BJ (cell line): ENCODE measurements at regions not wholly inside any gene's neighbourhood (a gene's known extent, or its start where the extent isn't known, plus 50 kb on each side); places are given as distances from the start of the nearest gene placed in this dataset.

Source experiments
- CTCF ChIA-PET: fragments of 350-600 bp; formaldehyde crosslinking; extraction: SDS; loops from one replicate; lab custom pipeline; 2021; ENCODE audit warnings: antibody characterized with exemption, inconsistent platforms; lab: Yijun Ruan, JAX
- POLR2A ChIA-PET: fragments of 300-600 bp; sonication (Branson Sonifier 250); formaldehyde crosslinking; extraction: SDS; loops from one replicate; lab custom pipeline; 2021; ENCODE audit warnings: antibody characterized with exemption; lab: Charles Lee
- DNase-seq: peaks from one replicate; pipeline ENCODE4 v3.0.0-alpha.2; 2011; ENCODE audit warnings: low read depth
- H3K27me3 ChIP-seq: 2 replicates; pipeline ENCODE4 v1.6.0; 2011; ENCODE audit warnings: low read length; ENCODE audit not compliant: control insufficient read depth, insufficient read depth
- H3K36me3 ChIP-seq: 2 replicates; pipeline ENCODE4 v1.5.1; 2011; ENCODE audit warnings: low read length; ENCODE audit not compliant: control insufficient read depth, insufficient read depth
- H3K4me3 ChIP-seq: 2 replicates; pipeline ENCODE4 v1.5.1; 2011; ENCODE audit warnings: low read depth, mild to moderate bottlenecking, control low read depth, low read length
- CTCF ChIP-seq: IDR thresholded peaks from 2 replicates; pipeline ENCODE4 v1.5.1; 2011; ENCODE audit warnings: low read depth, mild to moderate bottlenecking, control low read depth, inconsistent platforms, low read length, moderate library complexity; ENCODE audit not compliant: insufficient read depth

- CTCF ChIA-PET = no interaction called here
- H3K27me3 ChIP-seq = no peaks in the 10 kb centered on the region
- no peak overlapping the region for H3K4me3 ChIP-seq
- TF ChIP-seq CTCF = no peak
- H3K36me3 ChIP-seq = no peaks in the 10 kb centered on the region
- POLR2A ChIA-PET = interaction anchor here (0.6 kb wide), 1 partner anchor 16 kb away, joined by 3 read pairs; no protein-coding TSS in a partner anchor
- DNase-seq = no peak
Observed at GRCh38 chr13:59414006-59414405, 749.7 kb downstream of the DIAPH3 start.

- DNase-seq = no peak
- no peak for TF ChIP-seq CTCF
- H3K27me3 ChIP-seq = no peaks in the 10 kb centered on the region
- H3K36me3 ChIP-seq = no peaks in the 10 kb centered on the region
- H3K4me3 ChIP-seq = no peak overlapping the region
- ChIA-PET CTCF (no interaction called here), POLR2A (no interaction called here)
Observed at GRCh38 chr13:59415498-59415897, 748.2 kb downstream of the DIAPH3 start.

- no peak for DNase-seq
- Histone ChIP-seq H3K36me3 (no peaks in the 10 kb centered on the region), H3K4me3 (no peak overlapping the region), H3K27me3 (no peaks in the 10 kb centered on the region)
- POLR2A ChIA-PET = no interaction called here
- TF ChIP-seq CTCF = no peak
- CTCF ChIA-PET = no interaction called here
Observed at GRCh38 chr13:59416561-59416960, 747.2 kb downstream of the DIAPH3 start.

- H3K4me3 ChIP-seq = no peak overlapping the region
- DNase-seq = no peak
- H3K27me3 ChIP-seq = no peaks in the 10 kb centered on the region
- ChIA-PET CTCF (interaction anchor here (1.0 to 2.0 kb wide), 2 partner anchors 31 to 484 kb away, joined by 3 to 7 read pairs; no protein-coding TSS in a partner anchor), POLR2A (no interaction called here)
- no peaks in the 10 kb centered on the region for H3K36me3 ChIP-seq
- no peak for TF ChIP-seq CTCF
Observed at GRCh38 chr13:59422646-59423045, 741.1 kb downstream of the DIAPH3 start.

- Histone ChIP-seq H3K27me3 (no peaks in the 10 kb centered on the region), H3K4me3 (no peak overlapping the region), H3K36me3 (no peaks in the 10 kb centered on the region)
- ChIA-PET POLR2A (no interaction called here), CTCF (interaction anchor here (2.0 kb wide), 1 partner anchor 32 kb away, joined by 7 read pairs; no protein-coding TSS in a partner anchor)
- TF ChIP-seq CTCF = no peak
- no peak for DNase-seq
Observed at GRCh38 chr13:59423708-59424340, 739.9 kb downstream of the DIAPH3 start.
